ENCODE measurements at regions not wholly inside any gene's neighbourhood (a gene's known extent, or its start where the extent isn't known, plus 50 kb on each side); places are given as distances from the start of the nearest gene placed in this dataset.

GRCh38 chr16:51888016-51888415 lies 658.9 kb downstream of the TOX3 start:
- FAIRE-seq (no peak), DNase-seq (ENCODE audit: insufficient read length, low spot score) (no peak)
- TF ChIP-seq, protein P1, sequence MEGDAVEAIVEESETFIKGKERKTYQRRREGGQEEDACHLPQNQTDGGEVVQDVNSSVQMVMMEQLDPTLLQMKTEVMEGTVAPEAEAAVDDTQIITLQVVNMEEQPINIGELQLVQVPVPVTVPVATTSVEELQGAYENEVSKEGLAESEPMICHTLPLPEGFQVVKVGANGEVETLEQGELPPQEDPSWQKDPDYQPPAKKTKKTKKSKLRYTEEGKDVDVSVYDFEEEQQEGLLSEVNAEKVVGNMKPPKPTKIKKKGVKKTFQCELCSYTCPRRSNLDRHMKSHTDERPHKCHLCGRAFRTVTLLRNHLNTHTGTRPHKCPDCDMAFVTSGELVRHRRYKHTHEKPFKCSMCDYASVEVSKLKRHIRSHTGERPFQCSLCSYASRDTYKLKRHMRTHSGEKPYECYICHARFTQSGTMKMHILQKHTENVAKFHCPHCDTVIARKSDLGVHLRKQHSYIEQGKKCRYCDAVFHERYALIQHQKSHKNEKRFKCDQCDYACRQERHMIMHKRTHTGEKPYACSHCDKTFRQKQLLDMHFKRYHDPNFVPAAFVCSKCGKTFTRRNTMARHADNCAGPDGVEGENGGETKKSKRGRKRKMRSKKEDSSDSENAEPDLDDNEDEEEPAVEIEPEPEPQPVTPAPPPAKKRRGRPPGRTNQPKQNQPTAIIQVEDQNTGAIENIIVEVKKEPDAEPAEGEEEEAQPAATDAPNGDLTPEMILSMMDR (IDR thresholded peaks at IDR 0.05; ENCODE audit: insufficient read depth, missing control alignments), result no peak

DNA sequence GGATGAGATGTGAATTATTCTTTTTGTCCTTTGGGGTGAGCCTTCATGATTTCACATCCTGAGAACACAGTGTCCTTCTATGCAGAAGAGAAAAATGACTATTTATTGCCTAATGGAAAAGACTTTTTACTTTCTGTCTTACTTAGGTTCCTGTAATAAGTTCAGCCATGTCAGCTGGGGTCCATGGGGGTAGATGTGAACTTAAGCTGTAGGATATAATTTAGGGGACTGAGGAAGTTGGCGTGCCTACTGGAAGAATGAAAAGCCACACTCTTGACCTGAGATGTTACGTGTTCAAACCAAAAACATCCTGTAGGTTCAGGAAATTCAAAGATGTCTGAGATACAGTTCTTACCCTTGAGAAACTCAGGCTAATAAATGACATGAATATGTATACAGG lies 660.5 kb downstream of the TOX3 start:
- TF ChIP-seq, protein P1 (IDR thresholded peaks at IDR 0.05; ENCODE audit: insufficient read depth, missing control alignments), result no peak
- FAIRE-seq, result no peak
- no peak for DNase-seq (ENCODE audit: insufficient read length, low spot score)

GRCh38 chr16:51884773-51885172 lies 662.2 kb downstream of the TOX3 start:
- FAIRE-seq (no peak), DNase-seq (ENCODE audit: insufficient read length, low spot score) (no peak)
- TF ChIP-seq, protein P1 (IDR thresholded peaks at IDR 0.05; ENCODE audit: insufficient read depth, missing control alignments), result no peak

DNA sequence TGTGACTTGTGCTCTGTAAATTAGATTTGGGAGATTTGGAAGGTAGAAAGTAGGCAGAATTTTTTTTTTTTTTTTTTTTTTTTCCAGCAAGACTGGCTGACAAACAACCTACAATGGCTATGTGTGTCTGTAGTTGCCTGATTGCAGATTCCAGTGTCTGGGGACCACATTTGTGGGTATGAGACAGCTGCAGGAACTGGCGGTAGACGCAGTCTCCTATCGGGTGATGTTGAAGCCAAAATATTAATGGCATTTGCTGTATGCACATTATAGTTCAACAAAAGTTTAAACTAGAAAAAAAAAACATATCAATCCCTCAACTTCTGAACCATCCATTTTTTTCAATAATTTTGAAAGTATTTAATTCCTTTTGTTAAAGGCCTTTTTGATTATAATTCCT lies 665.2 kb downstream of the TOX3 start:
- FAIRE-seq (no peak), DNase-seq (ENCODE audit: insufficient read length, low spot score) (no peak)
- TF ChIP-seq, protein P1 (IDR thresholded peaks at IDR 0.05; ENCODE audit: insufficient read depth, missing control alignments), result no peak

DNA sequence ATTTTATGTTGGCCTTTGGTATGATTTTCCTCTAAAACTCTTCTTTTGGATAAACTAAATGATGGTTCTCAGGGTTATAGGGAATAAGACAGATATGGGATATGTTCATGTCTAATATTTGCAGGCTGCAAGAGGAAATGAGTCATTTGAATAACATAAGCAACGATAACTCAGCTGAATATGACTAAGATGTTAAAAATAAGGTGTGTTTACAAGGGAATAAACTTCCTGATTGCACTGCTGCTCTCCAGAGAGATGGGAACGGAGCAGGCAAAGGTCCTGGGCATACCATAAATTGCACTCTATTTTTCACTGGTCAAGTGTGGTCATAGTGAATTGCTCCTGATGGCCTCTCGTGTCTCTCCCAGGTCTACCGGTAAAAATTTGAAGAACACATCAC lies 666.2 kb downstream of the TOX3 start:
- TF ChIP-seq, protein P1 (IDR thresholded peaks at IDR 0.05; ENCODE audit: insufficient read depth, missing control alignments), result no peak
- DNase-seq (ENCODE audit: insufficient read length, low spot score) (no peak), FAIRE-seq (no peak)

GRCh38 chr16:51877686-51878085 lies 669.3 kb downstream of the TOX3 start:
- no peak for FAIRE-seq
- TF ChIP-seq, protein P1 (IDR thresholded peaks at IDR 0.05; ENCODE audit: insufficient read depth, missing control alignments), result no peak
- DNase-seq (ENCODE audit: insufficient read length, low spot score), result no peak

DNA sequence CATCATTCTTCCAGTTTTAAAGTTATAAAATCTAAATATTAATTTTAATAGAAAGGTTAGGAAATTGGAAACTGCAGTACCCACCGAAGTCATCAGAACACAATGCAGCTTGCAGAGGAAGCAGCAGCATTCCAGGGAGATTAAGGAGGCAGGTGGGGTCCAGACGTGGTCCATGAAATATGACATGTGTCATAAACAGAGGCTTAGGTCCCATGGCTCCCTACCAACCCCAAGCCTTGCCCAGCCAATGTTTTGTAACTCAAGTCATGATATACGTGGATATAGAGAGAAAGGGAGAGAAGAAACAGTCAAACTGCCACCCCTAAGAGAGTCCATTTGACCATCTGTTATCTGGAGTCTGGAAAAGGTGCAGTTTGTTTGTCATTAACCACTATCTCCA lies 670.0 kb downstream of the TOX3 start:
- TF ChIP-seq, protein P1 (IDR thresholded peaks at IDR 0.05; ENCODE audit: insufficient read depth, missing control alignments), result no peak
- DNase-seq (ENCODE audit: insufficient read length, low spot score) (no peak), FAIRE-seq (no peak)
